Activated T-cell treated with anti-CD3 and anti-CD28 coated beads, Interleukin-2, amount 50 U/mL, for 4 hours (primary cell): ENCODE measurements at regions not wholly inside any gene's neighbourhood (a gene's known extent, or its start where the extent isn't known, plus 50 kb on each side); places are given as distances from the start of the nearest gene placed in this dataset.
"Not testable (repeated sequence)": the region's sequence is repeated elsewhere in the genome, so short reads cannot be mapped to it uniquely, and the experiment has no call there.

Experiments used
- ATAC-seq, 2 donors: fragments of 200-7000 bp; cut with Tn5 transposase; one replicate each; pipeline ENCODE4 v1.10.0; 2021
- DNase-seq: peaks from one replicate; pipeline ENCODE4 v3.0.0-alpha.2; 2020
- H3K27me3 Mint-ChIP-seq: one replicate; pipeline ENCODE4 v1.8.0; 2021; ENCODE audit warnings: low read depth, mixed read lengths
- H3K36me3 Mint-ChIP-seq: one replicate; pipeline ENCODE4 v1.8.0; 2022; ENCODE audit warnings: mixed read lengths; ENCODE audit not compliant: insufficient read depth
- H3K4me1 Mint-ChIP-seq: one replicate; pipeline ENCODE4 v1.8.0; 2021; ENCODE audit warnings: low read depth, mixed read lengths
- H3K4me3 Mint-ChIP-seq: one replicate; pipeline ENCODE4 v1.8.0; 2021; ENCODE audit warnings: mild to moderate bottlenecking, moderate library complexity, mixed read lengths
- H3K9me3 Mint-ChIP-seq: one replicate; pipeline ENCODE4 v1.8.0; 2021; ENCODE audit warnings: mixed read lengths

- no peaks in the 10 kb centered on the region for H3K27me3 Mint-ChIP-seq
Observed at GRCh38 chr18:64791236-64791635, 642.3 kb upstream of the LINC00305 start.

GRCh38 chr18:64785686-64786085 is 636.8 kb upstream of the LINC00305 start:
- no peak for ATAC-seq
- H3K9me3 Mint-ChIP-seq = peaks cover 4% of the 10 kb centered on the region
- H3K4me1 Mint-ChIP-seq = no peaks in the 10 kb centered on the region
- DNase-seq = no peak
- no peaks in the 10 kb centered on the region for H3K27me3 Mint-ChIP-seq
- no peak overlapping the region for H3K4me3 Mint-ChIP-seq
- no peaks in the 10 kb centered on the region for H3K36me3 Mint-ChIP-seq

More at GRCh38 chr18:64791236-64791635, 642.3 kb upstream of the LINC00305 start:
- DNase-seq (no peak), ATAC-seq (no peak)
- H3K9me3 Mint-ChIP-seq = peaks cover 1% of the 10 kb centered on the region
- no peak overlapping the region for H3K4me3 Mint-ChIP-seq
- no peaks in the 10 kb centered on the region for H3K4me1 Mint-ChIP-seq
- no peaks in the 10 kb centered on the region for H3K36me3 Mint-ChIP-seq

GRCh38 chr18:64777556-64777955 is 628.7 kb upstream of the LINC00305 start:
- H3K27me3 Mint-ChIP-seq = no peaks in the 10 kb centered on the region

GRCh38 chr18:64765908-64766307 is 617.0 kb upstream of the LINC00305 start:
- Mint-ChIP-seq H3K27me3 (no peaks in the 10 kb centered on the region), H3K36me3 (no peaks in the 10 kb centered on the region), H3K4me3 (no peak overlapping the region), H3K9me3 (peaks cover 21% of the 10 kb centered on the region), H3K4me1 (no peaks in the 10 kb centered on the region)
- ATAC-seq (no peak), DNase-seq (no peak)

More at GRCh38 chr18:64777556-64777955, 628.7 kb upstream of the LINC00305 start:
- no peak for ATAC-seq
- no peaks in the 10 kb centered on the region for H3K9me3 Mint-ChIP-seq
- no peaks in the 10 kb centered on the region for H3K36me3 Mint-ChIP-seq
- no peak for DNase-seq
- H3K4me1 Mint-ChIP-seq = no peaks in the 10 kb centered on the region
- no peak overlapping the region for H3K4me3 Mint-ChIP-seq

- H3K4me1 Mint-ChIP-seq = no peaks in the 10 kb centered on the region
- H3K4me3 Mint-ChIP-seq = no peak overlapping the region
Observed at GRCh38 chr18:64752707-64753106, 603.8 kb upstream of the LINC00305 start.

GRCh38 chr18:64749884-64750283 is 601.0 kb upstream of the LINC00305 start:
- H3K36me3 Mint-ChIP-seq = no peaks in the 10 kb centered on the region
- no peaks in the 10 kb centered on the region for H3K27me3 Mint-ChIP-seq
- H3K9me3 Mint-ChIP-seq = peaks cover 15% of the 10 kb centered on the region
- H3K4me3 Mint-ChIP-seq = no peak overlapping the region
- no peaks in the 10 kb centered on the region for H3K4me1 Mint-ChIP-seq
- no peak for ATAC-seq
- no peak for DNase-seq

More at GRCh38 chr18:64752707-64753106, 603.8 kb upstream of the LINC00305 start:
- Mint-ChIP-seq H3K36me3 (no peaks in the 10 kb centered on the region), H3K9me3 (peaks cover 15% of the 10 kb centered on the region), H3K27me3 (no peaks in the 10 kb centered on the region)
- ATAC-seq (no peak), DNase-seq (no peak)

GRCh38 chr18:64747803-64748202 is 598.9 kb upstream of the LINC00305 start:
- no peaks in the 10 kb centered on the region for H3K4me1 Mint-ChIP-seq
- no peak for ATAC-seq
- no peaks in the 10 kb centered on the region for H3K27me3 Mint-ChIP-seq
- no peaks in the 10 kb centered on the region for H3K36me3 Mint-ChIP-seq
- H3K9me3 Mint-ChIP-seq = peaks cover 15% of the 10 kb centered on the region
- H3K4me3 Mint-ChIP-seq = no peak overlapping the region
- no peak for DNase-seq

- Mint-ChIP-seq H3K36me3 (no peaks in the 10 kb centered on the region), H3K4me3 (no peak overlapping the region), H3K4me1 (no peaks in the 10 kb centered on the region), H3K27me3 (no peaks in the 10 kb centered on the region), H3K9me3 (no peaks in the 10 kb centered on the region)
- no peak for DNase-seq
- ATAC-seq = no peak
Observed at GRCh38 chr18:64742898-64743297, 594.0 kb upstream of the LINC00305 start.

GRCh38 chr18:64734063-64734462 is 585.2 kb upstream of the LINC00305 start:
- no peak for ATAC-seq
- Mint-ChIP-seq H3K27me3 (no peaks in the 10 kb centered on the region), H3K36me3 (no peaks in the 10 kb centered on the region), H3K4me3 (no peak overlapping the region), H3K4me1 (no peaks in the 10 kb centered on the region), H3K9me3 (peaks cover 5% of the 10 kb centered on the region)
- no peak for DNase-seq

GRCh38 chr18:64725657-64726056 is 576.8 kb upstream of the LINC00305 start:
- H3K4me1 Mint-ChIP-seq, H3K4me3 Mint-ChIP-seq, DNase-seq, ATAC-seq, H3K36me3 Mint-ChIP-seq, H3K27me3 Mint-ChIP-seq: not testable (repeated sequence)
- H3K9me3 Mint-ChIP-seq = peaks cover 15% of the 10 kb centered on the region

- no peaks in the 10 kb centered on the region for H3K4me1 Mint-ChIP-seq
- H3K9me3 Mint-ChIP-seq = no peaks in the 10 kb centered on the region
- H3K4me3 Mint-ChIP-seq = no peak overlapping the region
- DNase-seq (no peak), ATAC-seq (no peak)
- no peaks in the 10 kb centered on the region for H3K27me3 Mint-ChIP-seq
- H3K36me3 Mint-ChIP-seq = no peaks in the 10 kb centered on the region
Observed at GRCh38 chr18:64720781-64721464, 572.0 kb upstream of the LINC00305 start.

GRCh38 chr18:64718808-64719207 is 569.9 kb upstream of the LINC00305 start:
- no peak overlapping the region for H3K4me3 Mint-ChIP-seq
- ATAC-seq = no peak
- H3K9me3 Mint-ChIP-seq = no peaks in the 10 kb centered on the region
- no peak for DNase-seq
- H3K27me3 Mint-ChIP-seq = no peaks in the 10 kb centered on the region
- H3K4me1 Mint-ChIP-seq = no peaks in the 10 kb centered on the region
- H3K36me3 Mint-ChIP-seq = no peaks in the 10 kb centered on the region

- H3K9me3 Mint-ChIP-seq = no peaks in the 10 kb centered on the region
- no peak for ATAC-seq
- no peaks in the 10 kb centered on the region for H3K27me3 Mint-ChIP-seq
- H3K36me3 Mint-ChIP-seq = no peaks in the 10 kb centered on the region
- no peak overlapping the region for H3K4me3 Mint-ChIP-seq
- H3K4me1 Mint-ChIP-seq = no peaks in the 10 kb centered on the region
- no peak for DNase-seq
Observed at GRCh38 chr18:64717026-64717425, 568.1 kb upstream of the LINC00305 start.

GRCh38 chr18:64714086-64714485 is 565.2 kb upstream of the LINC00305 start:
- no peaks in the 10 kb centered on the region for H3K4me1 Mint-ChIP-seq
- no peak for ATAC-seq
- no peak overlapping the region for H3K4me3 Mint-ChIP-seq
- no peak for DNase-seq
- no peaks in the 10 kb centered on the region for H3K36me3 Mint-ChIP-seq
- no peaks in the 10 kb centered on the region for H3K27me3 Mint-ChIP-seq
- no peaks in the 10 kb centered on the region for H3K9me3 Mint-ChIP-seq

GRCh38 chr18:64713284-64713683 is 564.4 kb upstream of the LINC00305 start:
- ATAC-seq (no peak), DNase-seq (no peak)
- Mint-ChIP-seq H3K27me3 (no peaks in the 10 kb centered on the region), H3K9me3 (no peaks in the 10 kb centered on the region), H3K36me3 (no peaks in the 10 kb centered on the region), H3K4me1 (no peaks in the 10 kb centered on the region), H3K4me3 (no peak overlapping the region)
